Naive thymus-derived CD4-positive, alpha-beta T cell (primary cell): ENCODE measurements at regions not wholly inside any gene's neighbourhood (a gene's known extent, or its start where the extent isn't known, plus 50 kb on each side); places are given as distances from the start of the nearest gene placed in this dataset.

ENCODE experiments used
- ATAC-seq: fragments of 150-1000 bp; cut with Tn5 transposase; 2 replicates; pipeline ENCODE4 v1.10.0; 2021; ENCODE audit warnings: mild to moderate bottlenecking, moderate library complexity
- CTCF ChIA-PET: fragments of 350-600 bp; sonication (Branson Sonifier 250); formaldehyde crosslinking; loops from one replicate; lab custom pipeline; 2021; ENCODE audit warnings: antibody characterized with exemption; lab: Charles Lee
- POLR2A ChIA-PET: fragments of 350-600 bp; sonication (Branson Sonifier 250); formaldehyde crosslinking; loops from one replicate; lab custom pipeline; 2021; ENCODE audit warnings: antibody characterized with exemption, inconsistent platforms; lab: Charles Lee
- DNase-seq, 9 donors: peaks; one replicate each; pipeline versions ENCODE4 v3.0.0 to v3.0.0-alpha.2; 2020 to 2022; ENCODE audit warnings: mixed read lengths in 1 of 9
- H3K27ac ChIP-seq: one replicate; pipeline ENCODE4 v1.7.0; 2013; ENCODE audit warnings: mild to moderate bottlenecking, low read depth, low read length, moderate library complexity
- H3K27me3 ChIP-seq, 2 donors: one replicate each; pipeline ENCODE4 v1.7.0; 2013; ENCODE audit warnings: low read length in 2 of 2, mild to moderate bottlenecking in 2 of 2, moderate library complexity in 2 of 2; ENCODE audit not compliant: control insufficient read depth in 2 of 2, insufficient read depth in 2 of 2
- H3K36me3 ChIP-seq, 3 experiments: 1 replicate in 2 of 3; 2 replicates in 1 of 3; pipeline ENCODE4 v1.7.0; 2013; ENCODE audit warnings: low read length in 3 of 3, mild to moderate bottlenecking in 3 of 3, moderate library complexity in 1 of 3; ENCODE audit not compliant: insufficient read depth in 3 of 3, control insufficient read depth in 2 of 3
- H3K4me1 ChIP-seq, 2 donors: one replicate each; pipeline ENCODE4 v1.7.0; 2013; ENCODE audit warnings: low read length in 2 of 2, mild to moderate bottlenecking in 2 of 2, moderate library complexity in 1 of 2; ENCODE audit not compliant: control insufficient read depth in 2 of 2, insufficient read depth in 2 of 2
- H3K4me3 ChIP-seq: 2 replicates; pipeline ENCODE4 v1.7.0; 2013; ENCODE audit warnings: mild to moderate bottlenecking, low read length
- H3K9me3 ChIP-seq, 3 experiments: 1 replicate in 2 of 3; 2 replicates in 1 of 3; pipeline ENCODE4 v1.7.0; 2013; ENCODE audit warnings: low read length in 3 of 3; ENCODE audit not compliant: control insufficient read depth in 2 of 3
- H3K27ac Mint-ChIP-seq, 9 donors: one replicate each; pipeline ENCODE4 v1.8.0; 2020 to 2022; ENCODE audit warnings: mixed read lengths in 9 of 9, mild to moderate bottlenecking in 8 of 9, moderate library complexity in 5 of 9, inconsistent platforms in 2 of 9
- H3K27me3 Mint-ChIP-seq, 5 donors: one replicate each; pipeline ENCODE4 v1.8.0; 2021 to 2022; ENCODE audit warnings: mixed read lengths in 5 of 5, mild to moderate bottlenecking in 1 of 5
- H3K36me3 Mint-ChIP-seq, 5 donors: one replicate each; pipeline ENCODE4 v1.8.0; 2020 to 2022; ENCODE audit warnings: mixed read lengths in 5 of 5, mild to moderate bottlenecking in 3 of 5, inconsistent platforms in 1 of 5
- H3K4me1 Mint-ChIP-seq, 7 donors: one replicate each; pipeline ENCODE4 v1.8.0; 2020 to 2022; ENCODE audit warnings: mixed read lengths in 7 of 7, mild to moderate bottlenecking in 3 of 7, inconsistent platforms in 1 of 7
- H3K4me3 Mint-ChIP-seq, 10 donors: one replicate each; pipeline ENCODE4 v1.8.0; 2020 to 2022; ENCODE audit warnings: mild to moderate bottlenecking in 10 of 10, mixed read lengths in 10 of 10, moderate library complexity in 6 of 10, inconsistent platforms in 2 of 10
- H3K9me3 Mint-ChIP-seq, 11 donors: one replicate each; pipeline ENCODE4 v1.8.0; 2020 to 2022; ENCODE audit warnings: mixed read lengths in 11 of 11, mild to moderate bottlenecking in 4 of 11, inconsistent platforms in 1 of 11, moderate library complexity in 1 of 11
- intact Hi-C, 2 donors: fragments of 100-400 bp; cut with micrococcal nuclease; formaldehyde crosslinking; loops; one replicate each; pipeline ENCODE4 v1.15.1; 2023

DNA sequence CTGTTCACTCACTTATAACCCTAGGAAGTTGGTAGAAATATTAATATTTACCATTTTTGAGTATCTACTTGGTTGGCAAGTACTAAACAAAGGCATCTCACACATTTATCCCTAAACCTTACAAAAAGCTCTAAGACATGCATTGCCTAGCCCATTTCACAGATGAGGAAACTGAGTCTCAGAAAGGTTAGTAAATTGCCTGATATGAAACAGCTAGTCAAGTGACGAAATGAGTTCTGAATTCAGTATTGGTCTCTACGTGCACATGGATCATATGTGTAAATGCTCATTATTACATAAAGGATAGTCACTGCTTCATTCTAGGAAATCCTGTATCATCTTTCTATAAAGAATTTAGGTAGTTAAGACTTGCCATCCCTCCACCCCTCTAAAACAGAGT lies 105.1 kb downstream of the BARHL2 start:
- intact Hi-C loops: no loop called here
- Histone ChIP-seq H3K4me3 (no peak overlapping the region), H3K27me3 (no peaks in the 10 kb centered on the region), H3K36me3 (no peaks in the 10 kb centered on the region), H3K9me3 (no peaks in the 10 kb centered on the region), H3K27ac (no peak overlapping the region), H3K4me1 (no peaks in the 10 kb centered on the region)
- Mint-ChIP-seq H3K9me3 (peaks cover 0 to 2% (median 0%) of the 10 kb centered on the region in 11 donors), H3K36me3 (no peaks in the 10 kb centered on the region), H3K4me3 (no peak overlapping the region), H3K27me3 (peaks cover 0 to 29% (median 15%) of the 10 kb centered on the region in 5 donors), H3K27ac (no peak overlapping the region), H3K4me1 (no peaks in the 10 kb centered on the region)
- DNase-seq: no peak
- POLR2A ChIA-PET: no interaction called here
- CTCF ChIA-PET: no interaction called here
- no peak for ATAC-seq

DNA sequence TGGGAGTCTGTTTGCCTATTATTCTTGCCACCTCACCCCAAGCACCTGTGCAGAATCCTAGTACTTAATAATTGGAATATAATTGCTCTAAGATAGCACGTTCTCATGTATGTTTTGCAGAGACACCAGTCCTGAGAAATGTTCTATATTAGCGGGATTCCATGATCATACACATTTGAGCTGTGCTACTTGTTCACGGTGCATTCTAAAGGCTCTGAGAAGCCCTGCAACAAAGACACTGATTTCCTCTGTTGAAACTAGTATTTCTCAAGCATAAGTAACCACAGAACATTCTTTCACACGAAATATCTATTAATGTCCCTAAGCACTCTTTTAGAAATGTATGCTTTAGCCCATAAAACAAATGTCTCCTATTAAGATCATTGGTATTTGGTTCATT lies 109.4 kb downstream of the BARHL2 start:
- ATAC-seq: no peak
- no peak overlapping the region for H3K27ac Mint-ChIP-seq
- H3K27me3 Mint-ChIP-seq: peaks cover 0 to 24% (median 16%) of the 10 kb centered on the region in 5 donors
- Histone ChIP-seq H3K9me3 (no peaks in the 10 kb centered on the region), H3K4me1 (no peaks in the 10 kb centered on the region), H3K36me3 (no peaks in the 10 kb centered on the region), H3K4me3 (no peak overlapping the region), H3K27ac (no peak overlapping the region), H3K27me3 (no peaks in the 10 kb centered on the region)
- no peak for DNase-seq
- intact Hi-C loops: no loop called here
- H3K4me3 Mint-ChIP-seq: no peak overlapping the region
- ChIA-PET POLR2A (no interaction called here), CTCF (no interaction called here)
- H3K36me3 Mint-ChIP-seq: no peaks in the 10 kb centered on the region
- peaks cover 0 to 2% (median 0%) of the 10 kb centered on the region in 11 donors for H3K9me3 Mint-ChIP-seq
- H3K4me1 Mint-ChIP-seq: no peaks in the 10 kb centered on the region

DNA sequence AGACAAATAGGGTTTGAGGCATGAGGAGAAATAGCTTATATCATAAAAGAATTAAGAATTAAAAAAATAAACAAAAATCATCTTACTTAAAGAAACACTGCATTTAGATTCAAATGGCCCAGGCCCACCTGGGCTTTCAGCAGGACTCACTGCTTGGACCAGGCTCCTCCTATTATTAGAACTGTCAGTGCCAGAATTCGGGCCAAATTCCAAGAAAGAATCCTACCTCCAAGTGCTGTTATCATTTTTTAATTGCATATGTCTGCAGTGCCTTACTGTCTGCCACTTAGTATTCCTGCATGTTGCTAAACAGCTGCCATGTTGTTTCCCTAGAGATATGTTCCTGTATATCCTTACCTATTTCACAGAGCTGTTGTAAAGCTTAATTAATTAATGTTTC lies 112.0 kb downstream of the BARHL2 start:
- CTCF ChIA-PET: no interaction called here
- H3K36me3 Mint-ChIP-seq: no peaks in the 10 kb centered on the region

GRCh38 chr1:90593312-90593711 lies 123.8 kb downstream of the BARHL2 start:
- DNase-seq (no peak), ATAC-seq (no peak)
- Mint-ChIP-seq H3K9me3 (peaks cover 2 to 61% (median 20%) of the 10 kb centered on the region in 11 donors), H3K36me3 (peaks cover 0 to 8% (median 0%) of the 10 kb centered on the region in 5 donors), H3K4me1 (no peaks in the 10 kb centered on the region), H3K4me3 (no peak overlapping the region), H3K27me3 (peaks cover 0 to 40% (median 38%) of the 10 kb centered on the region in 5 donors), H3K27ac (no peak overlapping the region)
- Histone ChIP-seq H3K4me3 (no peak overlapping the region), H3K27ac (no peak overlapping the region), H3K36me3 (no peaks in the 10 kb centered on the region), H3K27me3 (no peaks in the 10 kb centered on the region), H3K9me3 (peaks cover 0 to 7% (median 5%) of the 10 kb centered on the region in 3 experiments), H3K4me1 (no peaks in the 10 kb centered on the region)
- ChIA-PET CTCF (no interaction called here), POLR2A (no interaction called here)
- intact Hi-C loops: no loop called here

More for the DNA sequence above, 112.0 kb downstream of the BARHL2 start:
- ATAC-seq: no peak
- Mint-ChIP-seq H3K4me3 (no peak overlapping the region), H3K4me1 (no peaks in the 10 kb centered on the region), H3K9me3 (peaks cover 0 to 10% (median under 1%) of the 10 kb centered on the region in 11 donors), H3K27me3 (peaks cover 0 to 33% (median 23%) of the 10 kb centered on the region in 5 donors), H3K27ac (no peak overlapping the region)
- Histone ChIP-seq H3K4me3 (no peak overlapping the region), H3K27ac (no peak overlapping the region), H3K36me3 (no peaks in the 10 kb centered on the region), H3K4me1 (no peaks in the 10 kb centered on the region), H3K27me3 (no peaks in the 10 kb centered on the region), H3K9me3 (no peaks in the 10 kb centered on the region)
- DNase-seq: no peak
- intact Hi-C loops: no loop called here
- POLR2A ChIA-PET: no interaction called here

GRCh38 chr1:90591970-90592356 lies 125.1 kb downstream of the BARHL2 start:
- ChIA-PET CTCF (interaction anchor here (1.3 kb wide), 1 partner anchor 13 kb away, joined by 3 read pairs; no protein-coding TSS in a partner anchor), POLR2A (interaction anchor here (0.6 kb wide), 1 partner anchor 10 kb away, joined by 3 read pairs; no protein-coding TSS in a partner anchor)
- Mint-ChIP-seq H3K9me3 (peaks cover 2 to 59% (median 20%) of the 10 kb centered on the region in 11 donors), H3K27ac (no peak overlapping the region), H3K36me3 (peaks cover 0 to 6% (median 0%) of the 10 kb centered on the region in 5 donors), H3K4me1 (no peaks in the 10 kb centered on the region), H3K27me3 (peaks cover 0 to 50% (median 41%) of the 10 kb centered on the region in 5 donors), H3K4me3 (no peak overlapping the region)
- Histone ChIP-seq H3K27me3 (no peaks in the 10 kb centered on the region), H3K4me1 (no peaks in the 10 kb centered on the region), H3K4me3 (no peak overlapping the region), H3K27ac (no peak overlapping the region), H3K9me3 (peaks cover 0 to 2% (median 0%) of the 10 kb centered on the region in 3 experiments), H3K36me3 (no peaks in the 10 kb centered on the region)
- intact Hi-C loops: no loop called here
- ATAC-seq: no peak
- DNase-seq: no peak

- POLR2A ChIA-PET: no interaction called here
- DNase-seq (no peak), ATAC-seq (no peak)
- Histone ChIP-seq H3K4me1 (no peaks in the 10 kb centered on the region), H3K9me3 (no peaks in the 10 kb centered on the region), H3K27me3 (no peaks in the 10 kb centered on the region), H3K36me3 (no peaks in the 10 kb centered on the region), H3K4me3 (no peak overlapping the region), H3K27ac (no peak overlapping the region)
- Mint-ChIP-seq H3K36me3 (peaks cover 0 to 7% (median 0%) of the 10 kb centered on the region in 5 donors), H3K27ac (no peak overlapping the region), H3K9me3 (peaks cover 2 to 57% (median 20%) of the 10 kb centered on the region in 11 donors), H3K27me3 (peaks cover 0 to 54% (median 46%) of the 10 kb centered on the region in 5 donors), H3K4me1 (no peaks in the 10 kb centered on the region), H3K4me3 (no peak overlapping the region)
- CTCF ChIA-PET: interaction anchor here (1.3 kb wide), 1 partner anchor 13 kb away, joined by 3 read pairs; no protein-coding TSS in a partner anchor
- intact Hi-C loops: no loop called here
These were observed 125.6 kb downstream of the BARHL2 start for GRCh38 chr1:90591355-90591969.

DNA sequence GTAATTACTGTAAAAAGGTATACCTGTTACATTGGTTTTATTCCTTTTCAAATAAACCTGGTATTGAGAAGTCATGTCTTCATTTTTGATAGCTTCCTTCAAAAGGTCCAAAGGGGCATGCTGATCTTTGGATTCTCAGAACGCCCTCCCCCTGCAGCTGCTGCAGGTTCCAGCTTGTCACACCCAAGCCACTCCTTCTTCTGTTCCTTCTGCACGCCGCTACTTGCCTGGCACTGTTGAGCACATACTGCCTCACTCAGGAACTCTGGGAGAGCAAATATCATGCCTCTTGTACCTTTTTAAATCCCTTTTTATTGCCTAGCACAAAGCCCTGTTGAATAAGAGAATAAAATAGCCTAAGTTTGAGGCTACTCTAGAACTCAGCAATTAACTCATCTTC lies 136.9 kb downstream of the BARHL2 start:
- no peaks in the 10 kb centered on the region for H3K36me3 ChIP-seq
- H3K4me3 ChIP-seq: no peak overlapping the region
- intact Hi-C loops: no loop called here
- peaks cover 0 to 3% of the 10 kb centered on the region in 2 donors for H3K27me3 ChIP-seq
- Mint-ChIP-seq H3K9me3 (peaks cover 0 to 3% (median 0%) of the 10 kb centered on the region in 11 donors), H3K36me3 (no peaks in the 10 kb centered on the region), H3K4me1 (no peaks in the 10 kb centered on the region), H3K27me3 (peaks cover 0 to 11% (median 4%) of the 10 kb centered on the region in 5 donors), H3K4me3 (no peak overlapping the region), H3K27ac (no peak overlapping the region)
- H3K9me3 ChIP-seq: no peaks in the 10 kb centered on the region
- no peak overlapping the region for H3K27ac ChIP-seq
- DNase-seq (no peak), ATAC-seq (no peak)
- no peaks in the 10 kb centered on the region for H3K4me1 ChIP-seq
- ChIA-PET CTCF (interaction anchor here (2.9 kb wide), 1 partner anchor 13 kb away, joined by 13 read pairs; no protein-coding TSS in a partner anchor), POLR2A (no interaction called here)
